Limb (tissue), 2 donors: ENCODE measurements at regions not wholly inside any gene's neighbourhood (a gene's known extent, or its start where the extent isn't known, plus 50 kb on each side); places are given as distances from the start of the nearest gene placed in this dataset.
"Not testable (repeated sequence)": the region's sequence is repeated elsewhere in the genome, so short reads cannot be mapped to it uniquely, and the experiment has no call there.

Source experiments
- DNase-seq, 2 donors: peaks; one replicate each; pipeline ENCODE4 v3.0.0-alpha.2; 2016; ENCODE audit errors: extremely low spot score in 2 of 2

DNA sequence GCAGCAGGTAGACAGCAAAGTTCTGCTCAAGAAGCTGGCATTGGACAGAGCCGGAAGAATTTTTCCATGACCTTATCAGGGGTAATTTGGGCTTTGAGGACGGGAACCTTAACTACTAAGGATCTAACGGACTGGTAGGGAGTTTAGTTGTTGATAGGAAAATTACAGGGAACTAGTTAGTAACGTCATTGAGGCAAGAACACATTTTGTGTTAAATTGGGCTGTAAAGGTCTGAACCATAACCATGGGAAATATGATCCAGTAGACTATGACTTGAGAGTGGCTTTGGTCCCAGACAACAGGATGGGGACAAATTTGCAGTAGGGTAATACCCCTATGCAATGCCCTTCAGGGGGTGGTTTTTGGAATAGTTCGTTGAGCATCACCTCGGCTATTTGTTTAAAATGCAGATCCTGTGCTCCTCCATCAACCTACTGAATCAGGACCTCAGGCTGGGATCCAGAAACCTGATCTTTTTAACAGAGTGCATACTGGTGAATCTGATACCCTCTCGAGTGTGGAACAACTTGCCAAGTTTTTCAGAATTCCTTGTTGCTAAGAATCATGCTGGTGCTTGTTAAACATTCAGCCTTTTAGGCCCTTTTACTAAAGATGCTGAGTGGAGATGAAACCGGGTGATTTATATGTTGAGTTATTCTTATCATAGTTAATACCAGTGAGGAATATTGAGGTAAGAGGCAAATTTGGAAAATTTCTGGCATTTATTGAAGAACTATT lies 255.1 kb downstream of the MAP2K6 start:
- peak; percentile 31 to 52 for DNase-seq

DNA sequence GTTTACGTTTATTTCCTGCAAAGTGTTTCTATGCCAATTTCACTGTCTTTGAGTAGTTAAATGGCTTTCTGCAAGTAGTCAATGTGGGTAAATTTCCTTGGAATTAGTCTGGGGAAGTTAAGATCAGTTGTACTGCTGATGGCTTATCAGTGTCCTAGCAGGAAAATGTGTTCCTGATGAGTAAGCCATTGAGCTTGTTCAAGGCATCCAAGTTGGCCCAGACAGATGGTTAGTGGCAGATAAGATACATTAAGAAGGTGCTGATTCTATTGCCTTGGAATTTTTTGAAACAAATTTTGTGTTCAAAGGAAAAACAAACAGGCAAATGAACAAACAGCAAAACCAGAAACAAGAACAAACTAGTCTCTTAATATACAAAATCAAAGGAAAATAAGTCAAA lies 258.4 kb downstream of the MAP2K6 start:
- DNase-seq, result no peak

GRCh38 chr17:69677130-69677529 lies 262.6 kb downstream of the MAP2K6 start:
- no peak for DNase-seq

DNA sequence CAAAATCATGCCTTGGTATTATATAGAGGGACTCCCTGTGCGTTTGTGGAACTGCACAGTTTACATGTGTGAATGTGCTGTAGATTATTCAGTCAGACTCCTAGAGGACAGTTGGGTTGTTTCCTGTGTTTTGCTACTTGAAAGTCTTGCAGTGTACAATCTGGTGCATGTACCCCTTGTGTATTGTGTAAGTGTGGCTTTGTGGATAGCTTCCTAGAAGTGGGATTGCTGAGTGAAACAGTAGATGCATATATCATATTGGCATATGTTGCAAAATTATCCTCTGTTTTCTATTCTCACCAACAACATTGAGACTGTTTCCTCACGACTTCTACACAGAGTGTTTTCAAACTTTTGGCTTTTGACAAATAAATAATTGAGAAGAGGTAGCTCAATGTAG lies 263.7 kb downstream of the MAP2K6 start:
- DNase-seq, result no peak

DNA sequence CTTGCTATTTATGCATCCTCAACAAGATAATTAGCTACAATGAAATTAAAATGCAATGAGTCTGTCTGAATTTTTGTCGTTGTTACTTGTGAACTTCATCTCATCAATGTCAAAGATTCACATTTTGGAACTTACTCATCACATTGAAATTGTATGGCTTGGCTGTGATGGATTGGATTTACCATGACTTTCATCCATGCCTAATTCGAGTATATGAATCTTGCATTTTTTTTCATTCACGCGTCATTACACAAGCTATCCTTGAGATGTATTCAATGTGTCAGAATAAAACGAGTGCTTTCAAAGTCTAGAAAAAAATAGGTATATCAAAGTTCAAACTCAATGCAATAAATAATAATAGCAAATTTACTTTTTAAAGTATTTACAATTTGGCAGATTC lies 265.3 kb downstream of the MAP2K6 start:
- DNase-seq, result no peak

- no peak for DNase-seq
Observed at GRCh38 chr17:69684251-69684650, 269.8 kb downstream of the MAP2K6 start.

DNA sequence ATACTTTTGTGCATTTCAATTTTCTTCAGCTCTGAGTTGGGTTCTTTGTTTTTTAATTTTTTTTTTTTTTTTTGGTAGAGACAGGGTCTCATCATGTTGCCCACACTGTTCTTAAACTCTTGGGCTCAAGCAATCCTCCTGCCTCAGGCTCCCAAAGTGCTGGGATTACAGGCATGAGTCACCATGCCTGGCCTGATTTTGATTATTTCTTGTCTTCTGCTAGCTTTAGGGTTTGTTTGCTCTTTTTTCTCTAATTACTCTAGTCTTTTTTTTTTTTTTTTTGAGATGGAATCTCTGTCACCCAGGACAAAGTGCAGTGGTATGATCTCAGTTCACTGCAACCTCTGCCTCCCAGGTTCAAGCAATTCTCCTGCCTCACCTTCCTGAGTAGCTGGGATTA lies 270.7 kb downstream of the MAP2K6 start:
- DNase-seq, result not testable (repeated sequence)

DNA sequence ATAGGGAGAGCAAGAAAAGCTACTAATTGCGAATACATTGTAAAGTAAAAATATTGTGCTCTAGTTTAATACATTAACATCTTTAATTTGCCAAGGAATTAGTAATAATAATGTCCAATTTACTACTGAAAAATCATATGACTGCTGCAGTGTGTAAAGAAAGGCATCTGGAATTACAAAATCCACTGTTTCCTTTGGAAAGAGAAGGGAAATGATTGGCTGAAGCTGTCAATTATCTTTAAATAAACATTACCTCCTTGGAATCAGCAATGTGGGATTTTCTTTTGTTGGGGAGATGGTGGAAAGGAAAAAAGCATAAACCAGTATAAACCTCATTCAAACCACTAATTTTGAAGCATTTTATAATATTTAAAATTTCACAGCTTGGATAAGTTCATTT lies 276.0 kb downstream of the MAP2K6 start:
- no peak for DNase-seq

GRCh38 chr17:69692171-69692570 lies 277.7 kb downstream of the MAP2K6 start:
- no peak for DNase-seq

GRCh38 chr17:69695646-69696045 lies 281.1 kb downstream of the MAP2K6 start:
- DNase-seq, result no peak

DNA sequence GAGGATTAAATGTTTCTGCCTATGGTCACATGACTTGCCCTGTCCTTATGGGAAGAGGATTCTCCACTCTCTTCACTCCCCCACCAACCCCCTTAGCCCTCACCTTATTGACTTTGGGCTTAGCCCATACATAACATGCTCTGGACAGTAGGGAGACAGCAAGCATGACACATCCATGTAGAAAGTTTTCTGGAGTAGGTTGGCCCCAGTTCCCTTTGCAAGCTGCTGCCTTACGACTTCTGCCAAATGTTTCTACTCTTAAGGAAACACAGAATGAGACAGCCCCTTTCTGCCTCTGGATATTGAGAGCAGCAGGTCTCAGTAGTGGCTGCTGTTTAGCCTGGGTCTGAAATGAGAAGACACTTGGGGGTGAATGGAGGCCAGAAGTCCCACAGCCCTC lies 282.2 kb downstream of the MAP2K6 start:
- no peak for DNase-seq

DNA sequence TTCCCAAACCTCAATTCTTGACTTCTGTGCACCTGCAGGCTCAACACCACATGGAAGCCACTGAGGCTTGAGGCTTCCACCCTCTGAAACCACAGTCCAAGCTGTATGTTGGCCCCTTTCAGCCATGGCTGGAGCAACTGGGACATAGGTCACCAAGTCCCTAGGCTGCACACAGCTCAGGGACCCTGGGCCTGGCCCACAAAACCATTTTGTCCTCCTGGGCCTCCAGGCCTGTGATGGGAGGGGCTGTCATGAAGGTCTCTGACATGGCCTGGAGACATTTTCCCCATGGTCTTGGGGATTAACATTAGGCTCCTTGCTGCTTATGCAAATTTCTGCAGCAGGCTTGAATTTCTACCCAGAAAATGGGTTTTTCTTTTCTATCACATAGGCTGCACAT lies 283.9 kb downstream of the MAP2K6 start:
- not testable (repeated sequence) for DNase-seq

- DNase-seq, result no peak
Observed at GRCh38 chr17:69702078-69702477, 287.6 kb downstream of the MAP2K6 start.

DNA sequence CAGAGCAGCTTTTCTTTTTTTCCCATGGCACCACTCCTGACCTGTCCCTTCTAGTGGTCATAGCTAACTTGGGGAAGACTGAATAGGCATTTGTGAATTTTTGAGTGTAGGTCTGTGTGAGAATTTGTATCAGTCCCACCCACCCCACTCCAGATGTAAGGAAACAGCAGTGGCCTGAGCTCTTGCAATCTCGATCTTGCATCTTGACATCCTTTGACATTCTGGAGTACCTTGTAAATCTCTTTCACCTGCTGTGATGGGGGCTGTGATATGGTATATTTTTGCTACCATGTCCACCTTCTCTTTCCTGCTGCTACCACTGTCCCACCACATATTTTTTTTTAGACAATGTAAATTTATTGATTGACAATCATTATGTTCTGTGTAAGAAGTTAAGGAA lies 289.3 kb downstream of the MAP2K6 start:
- DNase-seq, result no peak

DNA sequence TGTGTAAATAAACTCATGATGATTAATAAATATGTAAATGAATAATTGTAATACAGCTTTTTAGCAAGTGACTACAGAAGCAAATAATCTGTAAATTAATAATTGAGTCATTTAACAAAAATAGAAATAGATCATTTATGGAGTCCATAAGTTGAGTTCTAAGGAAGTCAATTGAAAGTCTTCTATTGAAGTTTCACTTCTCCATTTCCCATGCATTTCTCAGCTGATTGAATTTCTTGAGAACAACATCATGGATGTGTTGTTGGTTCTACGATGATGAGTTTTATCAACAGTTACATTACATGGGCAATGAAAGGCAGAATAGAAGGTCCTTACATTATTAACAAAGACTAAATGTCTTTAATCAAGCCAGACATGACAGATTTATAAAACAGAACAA lies 290.4 kb downstream of the MAP2K6 start:
- no peak for DNase-seq

DNA sequence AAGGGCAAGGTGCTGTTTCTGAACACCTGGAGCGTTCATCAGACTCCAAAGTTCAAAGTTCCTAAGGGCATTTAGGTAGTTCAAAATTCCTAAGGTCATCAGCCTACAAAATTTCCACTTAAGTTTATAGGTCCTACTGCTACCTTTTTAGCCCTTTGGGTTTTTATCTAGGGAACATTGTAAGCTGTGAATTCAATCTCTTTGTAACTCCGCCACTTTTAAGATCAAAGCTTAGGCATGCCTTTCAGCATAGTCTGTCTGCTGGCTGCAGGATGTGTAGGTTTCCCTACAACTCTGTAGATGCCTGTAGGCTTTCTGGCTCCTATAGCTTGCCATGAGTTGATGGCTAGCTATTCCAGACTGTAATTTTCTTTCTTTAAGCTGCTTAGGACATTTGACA lies 291.6 kb downstream of the MAP2K6 start:
- DNase-seq, result no peak

DNA sequence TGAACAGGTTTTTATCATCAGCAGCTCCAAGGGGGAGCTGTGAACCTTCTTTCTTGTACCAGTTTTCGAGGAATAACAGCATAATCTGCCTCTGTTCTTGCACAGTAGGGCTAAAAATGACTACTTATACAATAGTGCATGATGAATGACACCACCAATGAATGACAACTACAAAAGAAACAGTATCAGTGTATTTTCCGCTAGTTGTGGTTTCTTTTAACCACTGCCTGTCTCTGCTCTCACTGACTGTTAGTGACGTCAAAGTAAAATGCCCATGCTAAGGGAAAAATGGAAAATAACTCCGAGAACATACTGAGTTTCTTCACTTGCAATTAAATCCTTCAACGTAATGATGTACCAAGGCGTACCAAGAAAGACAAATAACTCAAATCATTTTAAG lies 294.9 kb downstream of the MAP2K6 start:
- DNase-seq, result no peak

DNA sequence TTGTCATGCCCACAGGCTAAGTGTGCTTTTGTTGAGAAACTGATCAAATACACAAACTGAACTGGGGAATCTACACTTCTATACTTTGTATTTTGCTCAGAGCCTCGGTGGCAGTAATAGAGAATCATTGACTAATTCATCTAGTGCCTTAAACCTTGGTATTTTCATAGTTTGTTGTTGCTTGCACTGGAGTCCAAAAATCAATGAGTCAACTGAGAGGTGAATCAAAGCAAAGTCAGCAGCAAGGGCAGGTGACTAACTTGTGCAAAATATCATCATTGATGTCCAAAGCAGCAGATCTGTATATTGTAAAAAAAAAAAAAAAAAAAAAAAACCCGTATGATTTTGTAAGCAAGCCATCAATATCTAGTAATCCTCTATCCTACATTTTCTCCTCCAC lies 296.4 kb downstream of the MAP2K6 start:
- DNase-seq, result no peak

GRCh38 chr17:69711541-69711940 lies 297.0 kb downstream of the MAP2K6 start:
- no peak for DNase-seq

DNA sequence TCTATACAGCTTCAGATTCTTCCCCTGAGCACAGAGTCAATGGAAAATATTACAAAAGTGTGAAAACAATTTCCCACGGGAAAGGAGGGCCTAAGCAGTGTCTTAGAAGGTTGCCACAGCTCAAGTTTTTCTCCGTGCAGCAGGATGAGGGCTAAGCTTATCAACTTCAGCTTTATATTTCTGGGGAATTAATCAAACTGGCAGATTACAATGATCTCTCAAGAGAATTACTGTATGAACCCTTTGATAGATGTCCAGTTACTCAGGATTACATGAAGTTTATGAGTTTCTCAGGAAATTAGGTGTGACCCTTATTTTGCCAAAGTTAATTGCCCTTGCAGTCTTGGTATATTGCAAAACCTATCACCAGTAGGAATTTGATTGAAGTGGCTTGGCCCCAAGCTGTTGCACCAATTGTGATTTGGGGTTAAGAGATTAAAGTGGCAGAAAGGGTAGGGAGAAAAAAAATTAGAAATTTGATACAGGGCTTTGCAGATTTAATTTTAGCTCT lies 298.4 kb downstream of the MAP2K6 start:
- DNase-seq, result no peak

DNA sequence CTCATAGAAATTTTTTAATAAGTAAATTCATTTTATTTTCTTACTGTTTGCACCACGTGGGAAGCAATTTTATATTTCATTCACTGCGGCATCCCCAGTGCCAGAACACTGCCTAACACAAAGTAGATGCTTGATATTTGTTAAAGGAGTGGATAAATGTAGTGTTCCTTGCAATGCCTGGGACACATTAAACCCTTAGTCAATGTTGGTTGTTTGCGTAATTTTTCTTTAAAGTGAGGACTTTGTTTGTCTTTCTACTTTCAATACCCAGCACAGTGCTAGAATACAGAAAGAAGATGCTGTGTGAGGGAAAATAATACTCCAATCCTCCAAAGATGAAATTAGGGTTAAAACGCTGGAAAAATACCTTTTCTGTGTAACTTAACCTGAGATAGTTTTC lies 299.3 kb downstream of the MAP2K6 start:
- DNase-seq, result no peak

DNA sequence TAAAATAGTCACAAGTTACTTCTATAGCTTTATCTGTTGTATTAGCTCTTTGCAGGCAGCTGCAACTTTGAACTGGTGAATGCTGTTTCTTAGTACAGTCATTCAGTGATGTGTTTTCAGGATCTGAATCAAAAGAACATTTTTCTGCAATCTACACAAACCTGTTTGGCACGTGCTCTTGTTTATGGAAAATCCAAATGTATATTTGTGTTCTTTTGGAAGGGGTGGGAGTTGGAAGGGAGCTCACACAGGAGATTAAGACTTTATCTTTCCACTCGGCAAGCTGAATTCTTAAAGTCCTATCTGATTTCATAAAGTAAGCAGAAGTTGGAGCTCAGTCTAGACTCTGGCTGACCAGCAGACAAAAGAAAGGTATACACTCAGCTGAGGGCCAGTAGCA lies 300.2 kb downstream of the MAP2K6 start:
- no peak for DNase-seq

DNA sequence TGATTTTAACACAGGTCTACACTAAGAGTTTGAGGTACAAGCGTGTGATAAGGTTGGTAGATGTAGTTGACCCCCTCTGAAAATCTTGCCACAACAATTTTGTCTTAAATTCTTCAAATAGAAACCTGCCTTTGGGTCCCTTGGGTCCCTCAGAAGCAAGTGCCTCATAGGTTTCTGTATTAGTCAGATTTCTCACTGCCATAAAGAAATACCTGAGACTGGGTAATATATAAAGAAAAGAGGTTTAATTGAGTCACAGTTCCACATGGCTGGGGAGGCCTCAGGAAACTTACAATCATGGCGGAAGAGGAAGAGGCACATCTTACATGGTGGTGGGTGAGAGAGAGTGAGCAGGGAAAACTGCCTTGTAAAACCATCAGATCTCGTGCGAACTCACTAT lies 301.2 kb downstream of the MAP2K6 start:
- DNase-seq, result no peak

- no peak for DNase-seq
Observed at GRCh38 chr17:69716556-69716955, 302.1 kb downstream of the MAP2K6 start.
